ENCODE measurements at regions not wholly inside any gene's neighbourhood (a gene's known extent, or its start where the extent isn't known, plus 50 kb on each side); places are given as distances from the start of the nearest gene placed in this dataset.

- Histone ChIP-seq H3K23ac (ENCODE audit: insufficient read length, low read depth, low read length) (no peak overlapping the region), H3K56ac (ENCODE audit: insufficient read length, low read depth, low read length) (no peak overlapping the region), H3K14ac (ENCODE audit: insufficient read depth, low read length) (no peak overlapping the region), H3K27ac (ENCODE audit: insufficient read length, low read depth, low read length) (no peak overlapping the region), H3T11ph (ENCODE audit: low read length) (no peak overlapping the region), H4K5ac (ENCODE audit: insufficient read length, low read depth, low read length) (no peak overlapping the region), H3K79me1 (ENCODE audit: insufficient read depth, low read depth, low read length, poor library complexity, severe bottlenecking) (no peaks in the 10 kb centered on the region), H2AK5ac (ENCODE audit: insufficient read length, low read length) (no peak overlapping the region), H3K9me3 (ENCODE audit: control insufficient read depth, low read depth, low read length) (no peaks in the 10 kb centered on the region), H2BK15ac (ENCODE audit: low read depth, low read length) (no peak overlapping the region), H2BK120ac (ENCODE audit: low read depth, low read length, poor library complexity, severe bottlenecking) (no peak overlapping the region), H3K4me2 (ENCODE audit: insufficient read depth, insufficient read length, low read length) (no peak overlapping the region), H4K91ac (ENCODE audit: insufficient read length, low read depth, low read length) (no peak overlapping the region), H4K8ac (replicated peaks; ENCODE audit: insufficient read length, low read depth, low read length) (no peak overlapping the region), H3K9ac (ENCODE audit: extremely low read depth, insufficient read length, low read length) (no peak overlapping the region), H4K20me1 (ENCODE audit: control insufficient read depth, insufficient read depth, insufficient read length) (no peaks in the 10 kb centered on the region), H3K4me1 (ENCODE audit: insufficient read depth, low read length) (no peaks in the 10 kb centered on the region), H2BK20ac (ENCODE audit: low read depth, low read length, poor library complexity, severe bottlenecking) (no peak overlapping the region), H3K23me2 (ENCODE audit: insufficient read length, low read depth, low read length, poor library complexity, severe bottlenecking) (no peaks in the 10 kb centered on the region), H3K18ac (ENCODE audit: insufficient read length, low read depth, low read length) (no peak overlapping the region), H2BK12ac (ENCODE audit: insufficient read length, low read depth, low read length) (no peak overlapping the region), H3K79me2 (ENCODE audit: insufficient read depth, low read length) (no peaks in the 10 kb centered on the region), H3K27me3 (ENCODE audit: insufficient read depth, low read length) (no peaks in the 10 kb centered on the region), H2AFZ (ENCODE audit: low read length) (no peak overlapping the region), H3K4ac (ENCODE audit: low read depth, low read length) (no peak overlapping the region), H2BK5ac (ENCODE audit: insufficient read length, low read length) (no peak overlapping the region)
- no peaks in the 10 kb centered on the region for H3K27me3 Mint-ChIP-seq (ENCODE audit: low read depth)
- H3K9me3 Mint-ChIP-seq, result peaks cover 0 to 5% of the 10 kb centered on the region in 2 experiments; a peak in 2 of 5 replicates
- H3K36me3 Mint-ChIP-seq (ENCODE audit: insufficient read depth in 1 of 3, low read depth in 3 of 3), result no peaks in the 10 kb centered on the region
- DNase-seq, result no peak
- TF ChIP-seq, protein P1, sequence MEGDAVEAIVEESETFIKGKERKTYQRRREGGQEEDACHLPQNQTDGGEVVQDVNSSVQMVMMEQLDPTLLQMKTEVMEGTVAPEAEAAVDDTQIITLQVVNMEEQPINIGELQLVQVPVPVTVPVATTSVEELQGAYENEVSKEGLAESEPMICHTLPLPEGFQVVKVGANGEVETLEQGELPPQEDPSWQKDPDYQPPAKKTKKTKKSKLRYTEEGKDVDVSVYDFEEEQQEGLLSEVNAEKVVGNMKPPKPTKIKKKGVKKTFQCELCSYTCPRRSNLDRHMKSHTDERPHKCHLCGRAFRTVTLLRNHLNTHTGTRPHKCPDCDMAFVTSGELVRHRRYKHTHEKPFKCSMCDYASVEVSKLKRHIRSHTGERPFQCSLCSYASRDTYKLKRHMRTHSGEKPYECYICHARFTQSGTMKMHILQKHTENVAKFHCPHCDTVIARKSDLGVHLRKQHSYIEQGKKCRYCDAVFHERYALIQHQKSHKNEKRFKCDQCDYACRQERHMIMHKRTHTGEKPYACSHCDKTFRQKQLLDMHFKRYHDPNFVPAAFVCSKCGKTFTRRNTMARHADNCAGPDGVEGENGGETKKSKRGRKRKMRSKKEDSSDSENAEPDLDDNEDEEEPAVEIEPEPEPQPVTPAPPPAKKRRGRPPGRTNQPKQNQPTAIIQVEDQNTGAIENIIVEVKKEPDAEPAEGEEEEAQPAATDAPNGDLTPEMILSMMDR (conservative IDR thresholded peaks at IDR 0.05), result no peak
- H3K27ac Mint-ChIP-seq, result no peak overlapping the region
- no peaks in the 10 kb centered on the region for H3K4me1 Mint-ChIP-seq
- H3K4me3 Mint-ChIP-seq, result no peak overlapping the region
Observed at GRCh38 chr5:43920422-43920821, 317.4 kb downstream of the NNT start.

Data from H9 (cell line).